ENCODE measurements at regions not wholly inside any gene's neighbourhood (a gene's known extent, or its start where the extent isn't known, plus 50 kb on each side); places are given as distances from the start of the nearest gene placed in this dataset.

GRCh38 chr21:38990424-38990794 lies 184.7 kb downstream of the ETS2 start:
- no peak overlapping the region for H3K4me3 ChIP-seq (ENCODE audit: low read length)
- TF ChIP-seq CTCF (conservative IDR thresholded peaks at IDR 0.05; ENCODE audit: low read depth, low read length): no peak
- no peak for DNase-seq (ENCODE audit: low read depth)

DNA sequence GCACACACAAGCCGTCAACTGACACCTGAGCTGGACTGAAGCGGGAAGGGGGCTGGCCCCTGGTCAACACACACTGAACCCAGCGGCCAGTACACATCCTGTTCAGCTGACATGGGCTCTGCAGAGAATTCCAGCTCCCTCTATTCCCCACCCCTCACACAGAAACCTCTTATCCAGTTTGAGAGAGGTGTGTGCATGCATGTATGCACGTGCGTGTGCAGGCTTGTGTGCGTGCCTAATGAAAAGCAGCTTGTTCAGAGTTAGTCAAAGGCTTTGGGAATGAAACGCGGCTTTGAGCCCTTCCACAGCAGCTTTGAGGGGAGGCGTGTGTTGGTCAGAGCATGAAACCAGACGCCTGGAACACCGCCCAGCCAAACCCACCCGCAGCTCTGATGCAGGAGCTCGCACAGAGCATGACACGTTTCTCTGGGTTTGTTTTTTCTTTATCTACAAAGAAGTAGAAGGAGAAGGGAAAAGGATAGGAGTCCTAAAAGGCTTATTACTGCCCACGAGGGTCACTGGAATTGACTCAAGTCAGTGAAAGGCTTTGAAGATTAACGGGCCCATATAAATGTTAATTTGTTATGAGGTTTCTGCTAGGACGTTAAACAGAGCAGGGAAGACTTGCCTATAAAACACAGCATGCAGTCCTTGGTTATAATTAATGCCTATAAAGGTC lies 184.2 kb downstream of the ETS2 start:
- DNase-seq (ENCODE audit: low read depth): peak; percentile 60
- H3K4me3 ChIP-seq (ENCODE audit: low read length): peak overlapping the region; percentile 3
- TF ChIP-seq CTCF (conservative IDR thresholded peaks at IDR 0.05; ENCODE audit: low read depth, low read length): no peak

DNA sequence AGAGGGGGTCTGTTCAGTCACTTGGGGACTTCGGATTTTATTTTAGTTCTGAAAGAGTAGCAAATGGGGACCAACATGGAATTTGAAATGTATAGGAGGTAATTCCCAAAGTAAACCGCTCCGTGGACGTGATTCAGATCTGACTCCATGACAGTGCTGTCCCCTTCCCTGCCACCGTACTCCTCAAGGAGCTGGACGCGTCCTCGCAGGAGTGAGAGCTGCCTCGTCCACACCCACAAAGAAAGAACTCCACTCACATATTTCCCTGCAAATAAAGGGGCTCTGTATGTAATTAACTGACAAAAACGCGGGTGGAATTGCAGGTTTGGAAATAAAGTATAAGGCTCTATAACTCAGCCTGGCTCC lies 183.6 kb downstream of the ETS2 start:
- no peak for DNase-seq (ENCODE audit: low read depth)
- TF ChIP-seq CTCF (conservative IDR thresholded peaks at IDR 0.05; ENCODE audit: low read depth, low read length): no peak
- H3K4me3 ChIP-seq (ENCODE audit: low read length): no peak overlapping the region

DNA sequence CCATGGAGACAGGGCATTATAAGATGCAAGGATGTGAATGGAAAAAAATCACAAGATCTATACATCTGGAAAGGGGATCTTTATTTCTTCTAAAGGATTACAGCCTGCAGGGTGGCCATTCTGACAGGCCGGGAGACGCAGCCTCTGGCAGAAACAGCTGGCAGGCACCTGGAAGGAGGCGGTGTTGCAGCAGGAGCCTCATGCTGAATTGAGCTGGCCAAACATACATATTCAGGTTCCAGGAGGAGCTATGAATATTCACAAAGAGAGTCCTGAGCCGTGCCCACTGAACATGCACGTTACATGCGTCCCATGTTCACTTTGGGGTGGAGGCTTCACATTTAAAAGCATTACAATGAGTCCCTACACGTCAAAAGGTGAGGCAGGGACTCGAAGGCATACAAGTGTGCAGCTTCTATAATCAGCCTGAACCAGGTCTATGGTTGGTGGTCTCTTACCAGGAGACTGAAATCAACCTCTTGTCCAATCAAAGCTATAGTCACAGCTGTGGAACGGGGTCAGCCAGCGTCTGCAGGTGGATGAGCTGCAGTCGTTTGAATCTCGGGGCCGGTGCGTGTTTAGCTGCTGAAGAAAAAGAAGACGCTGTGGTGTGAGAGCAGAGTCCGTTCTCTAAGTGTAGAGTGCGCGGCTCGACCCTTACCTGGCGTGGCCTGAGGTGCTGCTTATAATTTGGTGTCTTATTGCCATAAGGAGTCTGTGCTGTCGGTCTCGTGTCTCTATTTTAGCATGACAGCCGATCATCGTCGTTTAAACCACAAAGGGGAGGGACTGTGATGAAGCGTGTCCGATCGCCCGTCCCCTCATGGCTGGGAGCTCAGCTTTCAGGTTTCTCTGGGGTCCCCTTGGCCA lies 183.0 kb downstream of the ETS2 start:
- no peak for TF ChIP-seq CTCF (conservative IDR thresholded peaks at IDR 0.05; ENCODE audit: low read depth, low read length)
- no peak overlapping the region for H3K4me3 ChIP-seq (ENCODE audit: low read length)
- no peak for DNase-seq (ENCODE audit: low read depth)

DNA sequence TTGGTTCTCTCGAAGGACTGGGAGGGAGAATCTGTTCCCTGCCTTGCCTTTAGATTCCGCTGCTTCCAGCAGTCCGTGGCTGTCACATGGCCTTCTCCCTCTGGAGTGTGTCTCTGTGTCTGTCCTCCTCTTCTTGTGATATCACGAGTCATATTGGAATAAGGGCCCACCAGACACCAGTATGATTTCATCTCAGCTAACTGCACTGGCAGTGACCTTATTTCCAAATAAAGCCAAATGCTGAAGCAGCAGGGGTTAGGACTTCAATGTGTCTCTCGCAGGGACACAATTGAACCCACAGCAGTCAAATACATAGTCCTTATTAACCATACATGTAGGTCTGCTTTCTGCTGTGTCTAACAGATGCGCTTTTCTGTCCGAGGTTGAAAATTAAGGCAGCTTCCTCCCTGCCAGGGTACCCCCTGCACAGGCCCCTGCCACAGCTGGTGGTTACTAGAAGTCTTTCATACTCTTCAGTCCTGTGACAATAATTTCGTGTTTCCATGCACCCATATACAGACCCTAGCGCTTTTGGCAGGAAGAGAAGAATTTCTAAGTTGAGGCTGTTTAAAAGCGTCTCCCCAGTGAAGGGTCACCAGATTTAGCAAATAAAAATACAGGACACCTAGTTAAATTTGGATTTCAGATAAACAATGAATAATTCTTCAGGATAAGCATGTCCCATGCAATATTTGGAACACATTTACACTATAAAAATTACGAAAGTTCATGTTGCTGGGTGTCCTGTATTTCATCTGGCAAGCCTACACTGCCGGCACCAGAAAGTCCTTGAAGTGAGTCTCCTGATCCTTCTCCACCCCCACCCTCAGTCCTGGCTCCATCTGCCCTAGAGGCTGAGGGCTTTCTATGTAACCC lies 182.1 kb downstream of the ETS2 start:
- H3K4me3 ChIP-seq (ENCODE audit: low read length): no peak overlapping the region
- TF ChIP-seq CTCF (conservative IDR thresholded peaks at IDR 0.05; ENCODE audit: low read depth, low read length): no peak
- no peak for DNase-seq (ENCODE audit: low read depth)

- H3K4me3 ChIP-seq (ENCODE audit: low read length): no peak overlapping the region
- no peak for DNase-seq (ENCODE audit: low read depth)
- no peak for TF ChIP-seq CTCF (conservative IDR thresholded peaks at IDR 0.05; ENCODE audit: low read depth, low read length)
Measured at GRCh38 chr21:38986806-38987632, 181.3 kb downstream of the ETS2 start.

All from retinal pigment epithelial cell (primary cell).